GM19043 (cell line): ENCODE measurements at regions not wholly inside any gene's neighbourhood (a gene's known extent, or its start where the extent isn't known, plus 50 kb on each side); places are given as distances from the start of the nearest gene placed in this dataset.

Experiments used
- ATAC-seq: cut with Tn5 transposase; IDR thresholded peaks from one replicate; pipeline ENCODE4 v1.9.1; 2021; ENCODE audit warnings: low read depth; ENCODE audit not compliant: unreplicated experiment

GRCh38 chr13:85666356-85666755 lies 132.9 kb downstream of the SLITRK6 start:
- ATAC-seq = no peak

- ATAC-seq = no peak
Measured at GRCh38 chr13:85665286-85665685, 133.9 kb downstream of the SLITRK6 start.

GRCh38 chr13:85663856-85664255 lies 135.4 kb downstream of the SLITRK6 start:
- ATAC-seq = no peak

- no peak for ATAC-seq
Measured at GRCh38 chr13:85662186-85662585, 137.0 kb downstream of the SLITRK6 start.

GRCh38 chr13:85661675-85662074 lies 137.5 kb downstream of the SLITRK6 start:
- no peak for ATAC-seq

GRCh38 chr13:85659493-85659892 lies 139.7 kb downstream of the SLITRK6 start:
- ATAC-seq = no peak

- ATAC-seq = no peak
Measured at GRCh38 chr13:85657942-85658341, 141.3 kb downstream of the SLITRK6 start.

- no peak for ATAC-seq
Measured at GRCh38 chr13:85655040-85655439, 144.2 kb downstream of the SLITRK6 start.

- ATAC-seq = no peak
Measured at GRCh38 chr13:85654227-85654626, 145.0 kb downstream of the SLITRK6 start.

- ATAC-seq = no peak
Measured at GRCh38 chr13:85653681-85654080, 145.5 kb downstream of the SLITRK6 start.

- ATAC-seq = no peak
Measured at GRCh38 chr13:85652491-85652890, 146.7 kb downstream of the SLITRK6 start.

GRCh38 chr13:85651440-85651839 lies 147.8 kb downstream of the SLITRK6 start:
- no peak for ATAC-seq

GRCh38 chr13:85650613-85651012 lies 148.6 kb downstream of the SLITRK6 start:
- no peak for ATAC-seq

- no peak for ATAC-seq
Measured at GRCh38 chr13:85640727-85641126, 158.5 kb downstream of the SLITRK6 start.

GRCh38 chr13:85638815-85639393 lies 160.3 kb downstream of the SLITRK6 start:
- ATAC-seq = no peak

GRCh38 chr13:85638265-85638664 lies 161.0 kb downstream of the SLITRK6 start:
- ATAC-seq = no peak

GRCh38 chr13:85632526-85633195 lies 166.6 kb downstream of the SLITRK6 start:
- ATAC-seq = no peak

- ATAC-seq = no peak
Measured at GRCh38 chr13:85631801-85632200, 167.4 kb downstream of the SLITRK6 start.

- no peak for ATAC-seq
Measured at GRCh38 chr13:85626603-85627002, 172.6 kb downstream of the SLITRK6 start.

- ATAC-seq = no peak
Measured at GRCh38 chr13:85619321-85619720, 179.9 kb downstream of the SLITRK6 start.

GRCh38 chr13:85618521-85618920 lies 180.7 kb downstream of the SLITRK6 start:
- ATAC-seq = no peak

GRCh38 chr13:85616275-85616674 lies 182.9 kb downstream of the SLITRK6 start:
- no peak for ATAC-seq
